Duodenal mucosa (tissue), 2 donors: ENCODE measurements at regions not wholly inside any gene's neighbourhood (a gene's known extent, or its start where the extent isn't known, plus 50 kb on each side); places are given as distances from the start of the nearest gene placed in this dataset.

ENCODE experiments used
- H3K27ac ChIP-seq: one replicate; pipeline ENCODE4 v1.7.0; 2013; ENCODE audit warnings: low read depth, low read length
- H3K27me3 ChIP-seq, 2 donors: one replicate each; pipeline ENCODE4 v1.7.0; 2013; ENCODE audit warnings: low read length in 2 of 2, control low read depth in 1 of 2; ENCODE audit not compliant: insufficient read depth in 2 of 2, control insufficient read depth in 1 of 2
- H3K36me3 ChIP-seq, 2 donors: one replicate each; pipeline ENCODE4 v1.7.0; 2013; ENCODE audit warnings: low read length in 2 of 2, control low read depth in 1 of 2; ENCODE audit not compliant: insufficient read depth in 2 of 2, control insufficient read depth in 1 of 2
- H3K4me1 ChIP-seq, 2 donors: one replicate each; pipeline ENCODE4 v1.7.0; 2013; ENCODE audit warnings: low read length in 2 of 2, control low read depth in 1 of 2; ENCODE audit not compliant: insufficient read depth in 2 of 2, control insufficient read depth in 1 of 2
- H3K4me3 ChIP-seq, 2 donors: one replicate each; pipeline ENCODE4 v1.7.0; 2013; ENCODE audit warnings: low read length in 2 of 2, low read depth in 1 of 2
- H3K9ac ChIP-seq, 2 donors: one replicate each; pipeline ENCODE4 v1.7.0; 2013; ENCODE audit warnings: low read length in 2 of 2, low read depth in 1 of 2
- H3K9me3 ChIP-seq, 2 donors: one replicate each; pipeline ENCODE4 v1.7.0; 2013; ENCODE audit warnings: low read length in 2 of 2, control low read depth in 1 of 2; ENCODE audit not compliant: control insufficient read depth in 1 of 2

DNA sequence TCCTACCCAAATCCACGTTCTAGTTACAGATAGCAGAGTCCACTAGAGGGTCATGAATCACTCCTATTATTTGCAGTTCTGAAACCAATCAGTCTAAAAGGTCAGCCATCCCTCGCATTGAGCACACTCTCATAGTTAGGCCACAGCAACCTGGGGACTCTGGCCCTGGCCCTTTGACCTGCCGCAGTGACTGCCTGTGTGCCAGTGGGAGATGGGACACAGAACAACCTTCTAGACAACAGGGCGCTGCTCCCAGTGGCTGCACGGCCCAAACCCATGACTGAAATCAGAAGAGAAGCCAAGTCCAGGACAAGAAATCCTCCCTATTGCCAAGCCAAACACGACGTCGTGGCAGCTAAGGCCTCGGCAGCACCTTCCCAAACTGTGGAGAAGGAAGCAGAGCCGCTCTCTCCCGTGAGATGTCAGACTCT is 158.5 kb downstream of the HERPUD2 start:
- no peak overlapping the region for H3K27ac ChIP-seq
- H3K4me3 ChIP-seq: no peak overlapping the region
- H3K27me3 ChIP-seq: peaks cover 3 to 4% of the 10 kb centered on the region in 2 donors

DNA sequence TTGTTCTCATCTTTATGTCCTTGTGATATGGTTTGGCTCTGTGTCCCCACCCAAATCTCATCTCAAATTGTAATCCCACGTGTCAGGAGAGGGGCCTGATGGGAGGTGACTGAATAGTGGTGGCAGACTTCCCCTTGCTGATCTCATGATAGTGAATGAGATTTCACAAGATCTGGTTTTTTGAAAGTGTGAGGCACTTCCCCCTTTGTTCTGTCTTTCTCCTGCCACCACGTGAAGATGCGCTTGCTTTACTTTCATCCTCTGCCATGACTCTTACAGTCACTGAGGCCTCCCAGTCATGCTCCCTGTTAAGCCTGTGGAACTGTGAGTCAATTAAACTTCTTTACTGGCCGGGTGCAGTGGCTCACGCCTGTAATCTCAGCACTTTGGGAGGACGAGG is 161.0 kb downstream of the HERPUD2 start:
- Histone ChIP-seq H3K27me3 (peaks cover 0 to 3% of the 10 kb centered on the region in 2 donors), H3K27ac (no peak overlapping the region), H3K9ac (no peak overlapping the region), H3K4me3 (no peak overlapping the region), H3K9me3 (no peaks in the 10 kb centered on the region), H3K36me3 (no peaks in the 10 kb centered on the region), H3K4me1 (no peaks in the 10 kb centered on the region)

More for the DNA sequence above, 158.5 kb downstream of the HERPUD2 start:
- Histone ChIP-seq H3K4me1 (no peaks in the 10 kb centered on the region), H3K9ac (no peak overlapping the region), H3K36me3 (no peaks in the 10 kb centered on the region), H3K9me3 (no peaks in the 10 kb centered on the region)

DNA sequence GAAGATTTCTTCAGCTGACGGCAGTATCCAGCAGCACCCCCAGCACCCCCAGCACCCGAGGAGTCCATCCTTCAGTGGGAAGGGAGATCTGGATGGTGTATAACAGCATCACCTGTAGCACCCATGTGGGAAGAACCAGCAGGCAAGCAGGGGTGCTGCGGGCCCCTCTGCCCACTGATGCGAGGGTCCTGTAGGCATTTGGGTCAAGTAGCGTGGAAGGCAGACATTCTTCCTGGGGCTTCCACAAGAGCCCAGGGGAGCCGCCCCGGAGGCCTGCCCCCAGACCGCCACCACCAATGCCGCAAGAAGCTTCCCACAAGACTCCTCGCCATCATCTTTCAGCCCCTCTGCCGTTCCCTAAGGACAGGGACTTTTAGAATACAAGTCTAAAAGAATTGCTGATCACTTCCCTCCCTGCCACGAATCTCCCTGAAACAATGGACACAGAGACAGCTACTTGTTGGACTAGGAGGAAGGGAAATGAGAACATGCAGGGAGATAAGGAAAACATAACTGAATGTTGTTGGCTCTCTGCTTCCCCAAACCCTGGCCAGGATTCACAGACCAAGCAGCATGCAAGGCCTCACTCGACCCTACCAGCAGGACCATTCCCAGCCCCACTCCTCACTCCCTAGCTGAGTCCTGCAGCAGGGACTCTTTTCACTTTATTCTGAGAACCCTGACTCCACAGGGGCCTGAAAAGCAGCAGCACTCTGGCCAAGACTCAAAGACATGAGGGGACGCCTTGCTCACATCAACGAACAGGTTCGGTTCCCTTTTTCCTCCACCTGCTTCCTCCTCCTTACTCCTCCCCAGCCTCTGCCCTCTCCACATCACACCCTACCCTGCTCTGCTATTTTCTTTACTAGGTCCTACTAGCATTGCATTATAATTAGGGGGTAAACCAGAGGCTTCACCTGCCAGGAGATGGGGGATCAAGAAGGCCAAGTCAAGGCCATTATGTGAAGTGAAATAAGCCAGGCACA is 164.5 kb downstream of the HERPUD2 start:
- Histone ChIP-seq H3K27ac (no peak overlapping the region), H3K27me3 (peaks cover 0 to 3% of the 10 kb centered on the region in 2 donors), H3K9ac (no peak overlapping the region), H3K4me1 (no peaks in the 10 kb centered on the region), H3K36me3 (no peaks in the 10 kb centered on the region), H3K9me3 (no peaks in the 10 kb centered on the region), H3K4me3 (no peak overlapping the region)

DNA sequence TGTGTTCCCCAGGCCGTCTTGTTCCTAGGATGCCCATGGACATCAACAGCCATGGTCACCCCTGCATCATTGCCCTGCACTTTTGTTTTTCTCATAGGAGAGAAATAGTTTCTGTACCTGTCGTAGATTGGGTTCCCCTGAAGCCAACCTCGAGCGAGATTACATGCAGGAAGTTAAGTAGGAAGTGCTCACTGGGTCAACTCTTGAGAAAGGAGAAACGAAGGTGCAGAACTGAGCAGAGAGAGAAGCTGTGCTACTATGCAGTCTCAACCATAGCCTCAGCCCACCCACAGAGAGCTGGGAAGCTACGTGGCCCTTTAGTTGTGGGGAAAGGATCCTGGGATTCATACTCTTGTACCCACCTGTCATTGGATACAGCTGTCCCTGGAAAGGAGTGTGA is 165.2 kb downstream of the HERPUD2 start:
- H3K27ac ChIP-seq: no peak overlapping the region
- no peaks in the 10 kb centered on the region for H3K9me3 ChIP-seq
- peaks cover 0 to 3% of the 10 kb centered on the region in 2 donors for H3K27me3 ChIP-seq
- H3K4me1 ChIP-seq: no peaks in the 10 kb centered on the region
- H3K9ac ChIP-seq: no peak overlapping the region
- no peaks in the 10 kb centered on the region for H3K36me3 ChIP-seq
- no peak overlapping the region for H3K4me3 ChIP-seq

DNA sequence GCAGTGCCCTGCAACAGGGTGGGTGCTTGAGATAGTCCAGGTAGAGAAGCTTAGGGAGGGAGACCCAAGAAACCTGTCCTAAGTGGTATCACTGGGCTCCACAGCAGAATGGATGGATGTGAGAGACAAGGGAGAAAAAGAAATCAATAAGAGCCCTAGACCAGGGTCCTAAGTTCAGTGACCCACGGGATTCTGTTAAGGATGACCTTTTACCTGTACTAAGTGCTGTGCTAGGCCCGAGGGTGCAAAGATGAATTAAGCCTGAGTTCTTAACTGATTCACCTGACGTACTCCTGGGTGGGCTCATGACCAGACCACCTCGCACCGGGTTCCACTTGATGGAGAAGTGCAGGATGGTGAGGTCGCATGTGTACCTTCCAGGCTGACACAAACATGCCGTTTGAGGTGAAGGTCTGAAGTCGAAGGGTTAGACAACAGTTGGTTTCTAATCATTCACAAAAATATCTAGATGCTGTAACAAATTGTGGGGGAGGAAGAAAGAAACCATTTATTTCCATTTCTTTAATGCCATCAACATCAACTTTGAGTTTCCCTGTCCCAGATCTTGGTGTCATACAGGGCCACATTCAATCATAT is 166.5 kb downstream of the HERPUD2 start:
- Histone ChIP-seq H3K9ac (no peak overlapping the region), H3K27ac (no peak overlapping the region), H3K4me1 (no peaks in the 10 kb centered on the region), H3K27me3 (peaks cover under 1 to 9% of the 10 kb centered on the region in 2 donors), H3K9me3 (no peaks in the 10 kb centered on the region), H3K36me3 (no peaks in the 10 kb centered on the region), H3K4me3 (no peak overlapping the region)

DNA sequence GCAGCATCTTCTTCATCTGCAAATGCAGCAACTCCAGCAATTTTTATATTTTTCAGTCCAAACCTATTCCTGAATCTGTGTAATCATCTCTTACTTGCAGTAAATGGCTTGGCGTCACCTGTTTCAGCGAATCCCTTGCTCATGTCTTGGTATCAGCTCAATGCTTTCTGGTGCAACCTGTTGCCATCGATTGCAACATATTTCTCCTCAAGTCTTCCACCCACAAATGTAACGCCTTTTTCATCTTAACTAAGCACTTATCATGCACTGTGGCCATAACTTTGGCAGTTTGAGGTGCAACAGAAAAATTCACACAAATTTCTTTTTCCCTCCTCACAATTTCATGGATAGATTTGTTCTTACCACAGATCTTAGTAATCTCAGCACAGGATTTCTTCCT is 168.3 kb downstream of the HERPUD2 start:
- H3K9me3 ChIP-seq: no peaks in the 10 kb centered on the region
- no peak overlapping the region for H3K9ac ChIP-seq
- no peaks in the 10 kb centered on the region for H3K36me3 ChIP-seq
- peaks cover 3 to 11% of the 10 kb centered on the region in 2 donors for H3K27me3 ChIP-seq
- no peak overlapping the region for H3K27ac ChIP-seq
- H3K4me1 ChIP-seq: no peaks in the 10 kb centered on the region
- H3K4me3 ChIP-seq: no peak overlapping the region

DNA sequence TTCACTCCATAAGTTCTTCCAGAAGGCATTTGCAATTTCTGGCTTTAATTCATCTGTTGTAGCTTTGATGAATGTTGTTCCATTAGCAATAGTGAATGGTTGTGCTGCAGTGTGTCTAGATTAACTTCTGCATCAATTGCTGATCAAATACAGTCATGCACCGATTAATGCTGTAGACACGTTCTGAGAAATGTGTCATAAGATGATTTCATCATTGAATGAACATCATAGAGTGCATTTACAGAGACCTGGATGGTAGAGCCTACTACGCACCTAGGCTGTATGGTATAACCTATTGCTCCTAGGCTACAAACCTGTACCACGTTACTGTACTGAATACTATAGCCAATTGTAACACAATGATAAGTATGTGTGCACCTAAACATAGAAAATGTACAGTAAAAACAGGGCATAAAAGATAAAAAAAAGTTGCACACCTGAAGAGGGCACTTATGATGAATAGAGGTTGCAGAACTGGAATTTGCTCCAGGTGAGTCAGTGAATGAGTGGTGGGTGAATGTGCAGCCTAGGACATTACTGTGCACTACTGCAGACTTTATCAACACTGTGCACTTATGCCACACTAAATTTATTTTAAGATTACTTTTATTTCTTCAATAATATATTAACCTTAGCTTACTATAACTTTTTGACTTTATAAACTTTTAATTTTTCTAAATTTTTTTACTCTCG is 170.7 kb downstream of the HERPUD2 start:
- no peak overlapping the region for H3K9ac ChIP-seq
- H3K9me3 ChIP-seq: no peaks in the 10 kb centered on the region
- H3K27me3 ChIP-seq: peaks cover 3 to 8% of the 10 kb centered on the region in 2 donors
- H3K36me3 ChIP-seq: no peaks in the 10 kb centered on the region
- no peaks in the 10 kb centered on the region for H3K4me1 ChIP-seq
- no peak overlapping the region for H3K4me3 ChIP-seq
- H3K27ac ChIP-seq: no peak overlapping the region

DNA sequence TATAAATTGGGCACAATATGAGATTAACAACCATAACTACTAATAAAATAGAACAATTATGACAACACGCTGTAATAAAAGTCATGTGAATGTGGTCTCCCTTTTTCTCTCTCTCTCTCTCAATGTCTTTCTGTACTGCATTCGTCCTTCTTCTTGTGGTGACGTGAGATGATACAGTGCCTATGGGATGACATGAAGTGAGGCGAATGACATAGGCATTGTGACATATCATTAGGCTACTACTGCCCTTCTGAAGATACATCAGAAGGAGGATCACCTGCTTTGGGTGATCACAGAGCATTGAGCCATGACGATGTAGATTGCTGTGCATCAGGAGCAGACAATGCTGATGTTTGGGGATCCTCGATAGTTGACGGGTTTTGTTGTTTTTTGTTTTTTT is 171.6 kb downstream of the HERPUD2 start:
- peaks cover 3 to 8% of the 10 kb centered on the region in 2 donors for H3K27me3 ChIP-seq
- H3K4me1 ChIP-seq: no peaks in the 10 kb centered on the region
- no peak overlapping the region for H3K9ac ChIP-seq

DNA sequence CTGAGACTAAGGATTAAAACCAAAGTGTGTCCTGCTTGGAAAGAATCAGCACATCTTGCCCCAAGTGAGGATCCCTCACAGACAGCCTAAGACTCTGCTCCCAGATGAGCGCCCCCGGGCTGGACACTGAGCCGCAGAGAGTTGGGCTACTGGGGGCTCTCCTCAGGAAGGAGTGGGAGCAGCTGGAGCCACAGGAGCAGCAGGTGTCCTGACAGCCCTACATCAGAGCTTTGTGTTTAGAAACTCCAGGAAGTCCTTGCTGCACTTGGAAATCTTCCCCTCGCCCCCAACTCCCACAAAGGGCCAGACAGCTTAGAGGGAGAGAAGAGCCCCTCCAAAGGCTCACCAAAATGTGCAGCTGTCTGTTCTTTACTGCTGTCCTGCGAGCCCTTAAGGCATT is 172.2 kb downstream of the HERPUD2 start:
- Histone ChIP-seq H3K9me3 (no peaks in the 10 kb centered on the region), H3K27me3 (peaks cover 3 to 8% of the 10 kb centered on the region in 2 donors), H3K4me1 (no peaks in the 10 kb centered on the region), H3K36me3 (no peaks in the 10 kb centered on the region), H3K9ac (no peak overlapping the region), H3K4me3 (no peak overlapping the region), H3K27ac (no peak overlapping the region)

More for the DNA sequence above, 171.6 kb downstream of the HERPUD2 start:
- Histone ChIP-seq H3K36me3 (no peaks in the 10 kb centered on the region), H3K4me3 (no peak overlapping the region), H3K27ac (no peak overlapping the region), H3K9me3 (no peaks in the 10 kb centered on the region)

DNA sequence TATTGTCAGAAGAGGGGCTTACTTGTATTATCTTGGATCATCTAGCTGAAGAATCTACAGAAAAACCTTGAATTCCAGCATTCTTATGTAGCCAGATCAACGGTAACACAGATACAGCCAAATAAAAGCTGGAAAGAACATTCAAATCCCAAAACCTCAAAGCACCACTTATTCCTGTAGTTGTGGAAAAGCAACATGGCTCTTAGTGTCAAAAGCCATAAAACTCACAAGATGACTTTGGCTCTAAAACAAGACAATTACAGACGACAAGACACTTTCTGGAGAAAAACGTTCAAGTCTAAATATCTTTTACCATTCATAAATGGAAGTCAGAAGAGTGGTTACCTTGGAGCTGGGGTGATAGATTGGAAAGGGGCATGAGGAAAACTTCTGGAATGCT is 173.0 kb downstream of the HERPUD2 start:
- Histone ChIP-seq H3K4me3 (no peak overlapping the region), H3K27me3 (peaks cover 7 to 8% of the 10 kb centered on the region in 2 donors), H3K36me3 (no peaks in the 10 kb centered on the region), H3K9me3 (no peaks in the 10 kb centered on the region), H3K9ac (no peak overlapping the region), H3K4me1 (no peaks in the 10 kb centered on the region), H3K27ac (no peak overlapping the region)
